Liver (tissue), 3 donors: ENCODE measurements at regions not wholly inside any gene's neighbourhood (a gene's known extent, or its start where the extent isn't known, plus 50 kb on each side); places are given as distances from the start of the nearest gene placed in this dataset.

Experiments
- TAF1 ChIP-seq: conservative IDR thresholded peaks from 2 replicates; pipeline ENCODE4 v1.6.1; 2016; ENCODE audit warnings: antibody characterized with exemption, mild to moderate bottlenecking
- TF ChIP-seq, protein P1 (sequence below): fragments of 150-350 bp; IDR thresholded peaks from 2 replicates; pipeline ENCODE4 v1.5.1; 2017; ENCODE audit warnings: improper control_type of control experiment, low read depth, low read length; ENCODE audit not compliant: missing input control
- TF ChIP-seq, protein P2 (sequence below): IDR thresholded peaks from 2 replicates; pipeline ENCODE4 v1.6.1; 2016; ENCODE audit warnings: antibody characterized with exemption
- donor health status: healthy.
- donor health status: healthy.

DNA sequence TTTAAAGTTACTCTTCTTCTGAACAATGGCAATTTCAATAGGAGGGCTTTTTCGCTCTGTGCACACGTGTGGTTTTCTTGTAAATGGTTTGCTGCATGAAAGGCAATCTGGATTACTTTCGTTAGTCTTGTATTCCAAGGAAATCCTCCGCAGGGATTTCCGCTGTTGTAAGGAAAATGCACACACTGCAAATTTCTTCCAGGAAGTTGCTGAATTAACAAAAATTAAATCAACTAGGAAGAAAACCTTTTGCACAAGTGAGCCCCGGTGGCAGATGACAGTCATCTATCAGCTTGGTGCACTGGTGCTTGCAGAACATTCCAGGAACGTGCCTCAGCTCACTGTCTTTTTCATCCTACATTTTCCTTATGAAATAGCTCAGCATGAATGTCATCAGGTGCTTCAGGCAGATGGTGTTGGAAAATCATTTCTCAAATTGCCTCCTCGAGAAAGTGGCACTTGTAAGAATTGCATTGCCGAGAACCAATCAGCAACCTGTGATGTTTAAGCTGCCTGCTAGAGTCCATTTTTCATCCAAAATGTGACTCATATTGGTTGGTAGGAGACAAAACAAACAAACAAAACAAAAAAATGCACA is 272.4 kb upstream of the VCX start:
- TF ChIP-seq, protein P1, sequence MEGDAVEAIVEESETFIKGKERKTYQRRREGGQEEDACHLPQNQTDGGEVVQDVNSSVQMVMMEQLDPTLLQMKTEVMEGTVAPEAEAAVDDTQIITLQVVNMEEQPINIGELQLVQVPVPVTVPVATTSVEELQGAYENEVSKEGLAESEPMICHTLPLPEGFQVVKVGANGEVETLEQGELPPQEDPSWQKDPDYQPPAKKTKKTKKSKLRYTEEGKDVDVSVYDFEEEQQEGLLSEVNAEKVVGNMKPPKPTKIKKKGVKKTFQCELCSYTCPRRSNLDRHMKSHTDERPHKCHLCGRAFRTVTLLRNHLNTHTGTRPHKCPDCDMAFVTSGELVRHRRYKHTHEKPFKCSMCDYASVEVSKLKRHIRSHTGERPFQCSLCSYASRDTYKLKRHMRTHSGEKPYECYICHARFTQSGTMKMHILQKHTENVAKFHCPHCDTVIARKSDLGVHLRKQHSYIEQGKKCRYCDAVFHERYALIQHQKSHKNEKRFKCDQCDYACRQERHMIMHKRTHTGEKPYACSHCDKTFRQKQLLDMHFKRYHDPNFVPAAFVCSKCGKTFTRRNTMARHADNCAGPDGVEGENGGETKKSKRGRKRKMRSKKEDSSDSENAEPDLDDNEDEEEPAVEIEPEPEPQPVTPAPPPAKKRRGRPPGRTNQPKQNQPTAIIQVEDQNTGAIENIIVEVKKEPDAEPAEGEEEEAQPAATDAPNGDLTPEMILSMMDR = no peak
- TF ChIP-seq, protein P2, sequence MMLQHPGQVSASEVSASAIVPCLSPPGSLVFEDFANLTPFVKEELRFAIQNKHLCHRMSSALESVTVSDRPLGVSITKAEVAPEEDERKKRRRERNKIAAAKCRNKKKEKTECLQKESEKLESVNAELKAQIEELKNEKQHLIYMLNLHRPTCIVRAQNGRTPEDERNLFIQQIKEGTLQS = no peak
- TF ChIP-seq TAF1 = no peak
